ENCODE measurements at regions not wholly inside any gene's neighbourhood (a gene's known extent, or its start where the extent isn't known, plus 50 kb on each side); places are given as distances from the start of the nearest gene placed in this dataset.

DNA sequence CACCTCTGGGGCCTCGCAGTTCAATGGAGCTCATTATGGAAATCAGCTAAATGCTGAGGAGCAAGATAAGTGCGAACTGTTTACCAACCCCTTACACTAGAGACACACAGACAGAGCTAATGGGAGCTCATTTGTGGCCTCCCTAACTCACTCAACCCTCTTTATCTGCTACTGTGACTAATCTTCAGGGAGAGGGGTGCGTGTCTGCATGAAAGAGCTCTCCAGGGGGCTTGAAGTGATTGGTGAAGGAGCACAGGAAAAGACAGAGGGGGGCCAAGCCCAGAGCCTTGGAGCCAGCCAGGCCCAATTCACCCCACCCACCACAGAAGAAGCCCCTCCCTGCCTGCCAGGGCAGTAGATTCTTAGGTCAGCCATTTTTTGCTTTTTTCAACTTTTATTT is 466.8 kb upstream of the BRINP1 start:
- TF ChIP-seq, protein P1, sequence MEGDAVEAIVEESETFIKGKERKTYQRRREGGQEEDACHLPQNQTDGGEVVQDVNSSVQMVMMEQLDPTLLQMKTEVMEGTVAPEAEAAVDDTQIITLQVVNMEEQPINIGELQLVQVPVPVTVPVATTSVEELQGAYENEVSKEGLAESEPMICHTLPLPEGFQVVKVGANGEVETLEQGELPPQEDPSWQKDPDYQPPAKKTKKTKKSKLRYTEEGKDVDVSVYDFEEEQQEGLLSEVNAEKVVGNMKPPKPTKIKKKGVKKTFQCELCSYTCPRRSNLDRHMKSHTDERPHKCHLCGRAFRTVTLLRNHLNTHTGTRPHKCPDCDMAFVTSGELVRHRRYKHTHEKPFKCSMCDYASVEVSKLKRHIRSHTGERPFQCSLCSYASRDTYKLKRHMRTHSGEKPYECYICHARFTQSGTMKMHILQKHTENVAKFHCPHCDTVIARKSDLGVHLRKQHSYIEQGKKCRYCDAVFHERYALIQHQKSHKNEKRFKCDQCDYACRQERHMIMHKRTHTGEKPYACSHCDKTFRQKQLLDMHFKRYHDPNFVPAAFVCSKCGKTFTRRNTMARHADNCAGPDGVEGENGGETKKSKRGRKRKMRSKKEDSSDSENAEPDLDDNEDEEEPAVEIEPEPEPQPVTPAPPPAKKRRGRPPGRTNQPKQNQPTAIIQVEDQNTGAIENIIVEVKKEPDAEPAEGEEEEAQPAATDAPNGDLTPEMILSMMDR (IDR thresholded peaks at IDR 0.05; ENCODE audit: extremely low read depth in 1 of 2, insufficient read depth in 1 of 2, low read depth in 1 of 2, low read length in 2 of 2), result no peak
- no peak for TF ChIP-seq FOS (IDR thresholded peaks at IDR 0.05; ENCODE audit: borderline replicate concordance, insufficient read depth, low read length)

All from endothelial cell of umbilical vein (primary cell).